SK-N-MC (cell line): ENCODE measurements at regions not wholly inside any gene's neighbourhood (a gene's known extent, or its start where the extent isn't known, plus 50 kb on each side); places are given as distances from the start of the nearest gene placed in this dataset.

Source experiments
- EZH2 ChIP-seq: fragments of 200-600 bp; sonication (generic); IDR thresholded peaks from one replicate; pipeline ENCODE4 v1.6.1; 2017; ENCODE audit warnings: antibody characterized with exemption
- POLR2AphosphoS5 ChIP-seq: IDR thresholded peaks from 2 replicates; pipeline ENCODE4 v1.6.1; 2012; ENCODE audit warnings: mild to moderate bottlenecking, low read depth, low read length, borderline replicate concordance

DNA sequence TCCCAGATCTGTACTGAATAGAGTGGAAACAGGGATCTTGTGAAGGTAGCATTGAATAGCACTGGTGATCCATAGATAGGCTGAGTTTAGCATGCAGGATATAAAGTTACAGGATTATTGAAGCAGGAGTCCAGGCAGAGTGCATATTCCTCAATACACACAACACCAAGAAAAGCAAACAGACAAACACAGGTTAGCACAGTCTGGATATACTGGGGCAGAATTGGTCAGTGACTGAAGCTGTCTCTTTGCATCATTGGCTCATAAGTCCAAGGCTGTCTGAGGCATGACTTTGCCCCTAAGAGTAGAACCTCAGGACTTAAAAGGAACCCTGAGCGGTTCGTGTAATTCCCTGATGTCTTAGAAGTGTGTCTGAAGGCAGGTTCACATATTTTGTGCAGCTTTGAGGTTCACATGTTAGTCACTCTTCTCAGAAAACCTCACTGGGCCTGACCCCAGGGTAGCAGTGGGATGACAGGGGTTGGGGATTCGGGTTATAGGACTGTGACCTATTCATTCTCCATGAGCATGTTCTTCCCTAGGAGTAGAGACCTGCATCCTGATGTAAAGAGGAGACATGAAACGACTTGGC, 134.6 kb downstream of the AASDH start:
- no peak for TF ChIP-seq EZH2
- no peak for TF ChIP-seq POLR2AphosphoS5
